ENCODE measurements at regions not wholly inside any gene's neighbourhood (a gene's known extent, or its start where the extent isn't known, plus 50 kb on each side); places are given as distances from the start of the nearest gene placed in this dataset.

DNA sequence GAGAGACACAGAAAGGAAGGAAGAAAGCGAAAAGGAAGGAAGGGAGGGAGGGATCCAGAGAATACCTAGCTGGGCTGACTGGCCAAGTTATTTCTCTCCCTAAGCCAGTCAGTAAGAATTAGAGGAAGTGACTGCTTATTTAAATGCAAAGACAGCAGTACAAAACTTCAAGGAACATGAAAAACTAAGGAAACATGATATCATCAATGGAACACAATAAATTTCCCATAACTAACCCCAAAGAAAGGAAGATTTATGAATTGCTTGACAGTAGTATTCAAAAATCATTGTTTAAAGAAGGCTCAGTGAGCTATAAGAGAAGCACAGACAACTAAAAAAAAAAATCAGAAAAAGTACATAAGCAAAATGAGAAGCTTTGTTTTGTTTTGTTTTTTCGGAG is 252.3 kb upstream of the SASH1 start:
- POLR2A ChIA-PET: no interaction called here
- Mint-ChIP-seq H3K27ac (no peak overlapping the region), H3K4me3 (no peak overlapping the region), H3K4me1 (ENCODE audit: low read depth) (no peaks in the 10 kb centered on the region), H3K36me3 (ENCODE audit: low read depth) (no peaks in the 10 kb centered on the region), H3K27me3 (no peaks in the 10 kb centered on the region), H3K9me3 (peaks cover 9% of the 10 kb centered on the region)
- intact Hi-C loops (cut with DNase I, micrococcal nuclease): no loop called here
- Histone ChIP-seq H3K4me3 (ENCODE audit: low read length) (no peak overlapping the region), H3K27me3 (ENCODE audit: control insufficient read depth in 1 of 2, insufficient read depth in 2 of 2, low read length in 2 of 2) (no peaks in the 10 kb centered on the region), H3K9me3 (ENCODE audit: control insufficient read depth in 1 of 2, insufficient read depth in 1 of 2, low read length in 2 of 2) (peaks cover 3 to 12% of the 10 kb centered on the region in 2 experiments), H3K36me3 (ENCODE audit: insufficient read depth, low read length) (no peaks in the 10 kb centered on the region), H3K4me1 (ENCODE audit: insufficient read depth, low read length) (no peaks in the 10 kb centered on the region), H3K27ac (ENCODE audit: low read depth in 1 of 2, low read length in 2 of 2) (no peak overlapping the region)
- DNase-seq (no peak), ATAC-seq (ENCODE audit: poor library complexity) (no peak)
- CTCF ChIA-PET: no interaction called here
- TF ChIP-seq CTCF (IDR thresholded peaks at IDR 0.05): no peak

GRCh38 chr6:148091394-148091793 is 251.2 kb upstream of the SASH1 start:
- ChIA-PET POLR2A (no interaction called here), CTCF (no interaction called here)
- TF ChIP-seq CTCF (IDR thresholded peaks at IDR 0.05): no peak
- ATAC-seq (ENCODE audit: poor library complexity) (no peak), DNase-seq (no peak)
- Mint-ChIP-seq H3K27me3 (no peaks in the 10 kb centered on the region), H3K4me1 (ENCODE audit: low read depth) (no peaks in the 10 kb centered on the region), H3K27ac (no peak overlapping the region), H3K4me3 (no peak overlapping the region), H3K36me3 (ENCODE audit: low read depth) (no peaks in the 10 kb centered on the region), H3K9me3 (peaks cover 9% of the 10 kb centered on the region)
- intact Hi-C loops (cut with DNase I, micrococcal nuclease): no loop called here
- no peaks in the 10 kb centered on the region for H3K4me1 ChIP-seq (ENCODE audit: insufficient read depth, low read length)
- H3K4me3 ChIP-seq (ENCODE audit: low read length): no peak overlapping the region
- no peaks in the 10 kb centered on the region for H3K36me3 ChIP-seq (ENCODE audit: insufficient read depth, low read length)
- peaks cover 3 to 12% of the 10 kb centered on the region in 2 experiments for H3K9me3 ChIP-seq (ENCODE audit: control insufficient read depth in 1 of 2, insufficient read depth in 1 of 2, low read length in 2 of 2)
- H3K27ac ChIP-seq (ENCODE audit: low read depth in 1 of 2, low read length in 2 of 2): no peak overlapping the region
- no peaks in the 10 kb centered on the region for H3K27me3 ChIP-seq (ENCODE audit: control insufficient read depth in 1 of 2, insufficient read depth in 2 of 2, low read length in 2 of 2)

DNA sequence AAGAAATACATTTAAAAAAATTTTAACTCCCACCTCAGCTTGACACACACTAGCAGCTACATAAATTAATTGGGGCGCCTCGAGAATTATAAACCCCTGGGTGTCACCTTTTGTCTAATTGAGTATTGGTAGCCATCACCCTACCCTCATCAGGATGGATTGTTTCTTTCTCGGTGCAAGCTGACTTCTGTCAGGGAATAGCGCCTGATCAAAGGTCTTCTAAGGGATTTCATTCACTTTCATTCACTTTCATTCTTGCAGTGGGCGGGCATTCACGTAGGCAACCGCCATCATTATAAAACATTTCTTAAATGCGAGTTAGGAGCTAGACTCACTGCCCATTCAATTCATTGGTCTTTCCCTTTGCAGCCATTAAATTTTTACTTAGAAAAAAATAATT is 239.2 kb upstream of the SASH1 start:
- Mint-ChIP-seq H3K9me3 (no peaks in the 10 kb centered on the region), H3K36me3 (ENCODE audit: low read depth) (no peaks in the 10 kb centered on the region), H3K4me1 (ENCODE audit: low read depth) (no peaks in the 10 kb centered on the region), H3K4me3 (no peak overlapping the region), H3K27me3 (peaks cover 4% of the 10 kb centered on the region), H3K27ac (no peak overlapping the region)
- ChIA-PET CTCF (no interaction called here), POLR2A (no interaction called here)
- no peaks in the 10 kb centered on the region for H3K27me3 ChIP-seq (ENCODE audit: control insufficient read depth in 1 of 2, insufficient read depth in 2 of 2, low read length in 2 of 2)
- no peak overlapping the region for H3K4me3 ChIP-seq (ENCODE audit: low read length)
- TF ChIP-seq CTCF (IDR thresholded peaks at IDR 0.05): no peak
- DNase-seq (no peak), ATAC-seq (ENCODE audit: poor library complexity) (no peak)
- H3K9me3 ChIP-seq (ENCODE audit: control insufficient read depth in 1 of 2, insufficient read depth in 1 of 2, low read length in 2 of 2): no peaks in the 10 kb centered on the region
- intact Hi-C loops (cut with DNase I, micrococcal nuclease): no loop called here
- H3K27ac ChIP-seq (ENCODE audit: low read depth in 1 of 2, low read length in 2 of 2): no peak overlapping the region
- no peaks in the 10 kb centered on the region for H3K4me1 ChIP-seq (ENCODE audit: insufficient read depth, low read length)
- no peaks in the 10 kb centered on the region for H3K36me3 ChIP-seq (ENCODE audit: insufficient read depth, low read length)

All from CD4-positive, alpha-beta T cell (primary cell).